ENCODE measurements at regions not wholly inside any gene's neighbourhood (a gene's known extent, or its start where the extent isn't known, plus 50 kb on each side); places are given as distances from the start of the nearest gene placed in this dataset.
"Not testable (repeated sequence)": the region's sequence is repeated elsewhere in the genome, so short reads cannot be mapped to it uniquely, and the experiment has no call there.

DNA sequence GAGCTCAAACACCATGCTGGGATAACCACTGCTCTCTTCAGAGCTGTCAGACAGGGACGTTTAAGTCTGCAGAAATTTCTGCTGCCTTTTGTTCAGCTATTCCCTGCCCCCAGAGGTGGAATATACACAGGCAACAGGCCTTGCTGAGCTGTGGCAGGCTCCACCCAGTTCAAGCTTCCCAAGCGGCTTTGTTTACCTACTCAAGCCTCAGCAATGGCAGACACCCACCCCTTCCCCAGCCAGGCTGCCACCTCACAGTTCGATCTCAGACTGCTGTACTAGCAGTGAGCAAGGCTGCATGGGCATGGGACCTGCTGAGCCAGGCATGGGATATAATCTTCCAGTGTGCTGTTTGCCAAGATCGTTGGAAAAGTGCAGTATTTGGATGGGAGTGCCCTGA is 1220.5 kb downstream of the FLRT2 start:
- TF ChIP-seq CTCF, POLR2A (IDR thresholded peaks at IDR 0.05): not testable (repeated sequence)

Measured in thyroid gland (tissue), 4 donors.